ENCODE measurements at regions not wholly inside any gene's neighbourhood (a gene's known extent, or its start where the extent isn't known, plus 50 kb on each side); places are given as distances from the start of the nearest gene placed in this dataset.

DNA sequence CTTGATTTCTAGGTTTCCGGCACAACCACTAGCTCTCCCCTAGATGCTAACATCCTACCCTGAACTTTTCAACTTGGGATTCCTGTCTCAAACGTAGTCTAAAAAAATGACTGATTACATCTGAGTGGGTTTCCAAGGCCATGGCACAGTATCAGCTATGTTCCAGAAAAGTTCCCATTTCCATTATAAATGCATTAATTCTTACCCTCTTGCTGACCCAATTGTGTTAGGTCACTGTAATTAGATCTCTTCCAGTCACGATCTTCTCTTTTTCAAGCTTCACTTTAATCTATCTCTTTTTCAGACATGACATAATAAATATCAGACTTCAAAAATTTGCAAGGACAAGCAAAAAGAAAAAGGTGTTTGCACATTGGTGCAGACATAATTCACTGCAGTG lies 50.6 kb upstream of the PDE5A start:
- POLR2A ChIA-PET = no interaction called here
- Mint-ChIP-seq H3K4me1 (no peaks in the 10 kb centered on the region), H3K9me3 (no peaks in the 10 kb centered on the region), H3K27me3 (peaks cover 4 to 17% of the 10 kb centered on the region in 2 donors), H3K36me3 (no peaks in the 10 kb centered on the region), H3K27ac (no peak overlapping the region), H3K4me3 (no peak overlapping the region)
- no peak overlapping the region for H3K27ac ChIP-seq (ENCODE audit: low read depth, low read length)
- no peaks in the 10 kb centered on the region for H3K9me3 ChIP-seq (ENCODE audit: low read length)
- CTCF ChIA-PET = interaction anchor here (1.1 kb wide), 1 partner anchor 11 kb away, joined by 3 read pairs; no protein-coding TSS in a partner anchor
- no peak overlapping the region for H3K4me3 ChIP-seq (ENCODE audit: low read length)
- H3K27me3 ChIP-seq (ENCODE audit: insufficient read depth, low read length, poor library complexity, severe bottlenecking) = no peaks in the 10 kb centered on the region
- no peaks in the 10 kb centered on the region for H3K36me3 ChIP-seq (ENCODE audit: insufficient read depth, low read length)
- H3K4me1 ChIP-seq (ENCODE audit: insufficient read depth, low read length) = no peaks in the 10 kb centered on the region
- no peak for DNase-seq

DNA sequence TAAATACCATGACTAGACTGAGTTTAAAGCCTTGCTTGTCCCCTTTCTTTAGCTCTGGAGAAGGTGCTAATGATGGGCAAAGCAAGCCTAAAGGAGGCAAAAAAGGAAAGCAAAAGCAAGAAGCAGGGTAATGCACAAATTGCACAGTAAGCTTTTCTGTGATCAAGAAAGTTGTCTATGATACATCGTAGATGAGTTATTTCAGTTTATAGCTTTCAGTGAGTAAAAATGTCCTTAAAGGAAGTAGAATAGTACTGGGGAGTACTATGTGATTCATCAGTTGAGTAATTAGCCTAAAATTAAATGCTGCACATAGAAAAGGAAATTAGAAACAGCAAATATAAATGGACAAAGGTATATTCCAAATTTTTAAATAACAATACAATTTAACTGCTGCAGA lies 50.2 kb upstream of the PDE5A start:
- H3K4me3 Mint-ChIP-seq = no peak overlapping the region
- no peaks in the 10 kb centered on the region for H3K4me1 Mint-ChIP-seq
- H3K9me3 Mint-ChIP-seq = no peaks in the 10 kb centered on the region
- H3K27ac Mint-ChIP-seq = no peak overlapping the region
- ChIA-PET POLR2A (no interaction called here), CTCF (no interaction called here)
- Histone ChIP-seq H3K4me3 (ENCODE audit: low read length) (no peak overlapping the region), H3K27me3 (ENCODE audit: insufficient read depth, low read length, poor library complexity, severe bottlenecking) (no peaks in the 10 kb centered on the region), H3K27ac (ENCODE audit: low read depth, low read length) (no peak overlapping the region), H3K36me3 (ENCODE audit: insufficient read depth, low read length) (no peaks in the 10 kb centered on the region), H3K4me1 (ENCODE audit: insufficient read depth, low read length) (no peaks in the 10 kb centered on the region), H3K9me3 (ENCODE audit: low read length) (no peaks in the 10 kb centered on the region)
- no peak for DNase-seq
- H3K27me3 Mint-ChIP-seq = peaks cover 4 to 17% of the 10 kb centered on the region in 2 donors
- no peaks in the 10 kb centered on the region for H3K36me3 Mint-ChIP-seq
